OCI-LY3 (cell line): ENCODE measurements at regions not wholly inside any gene's neighbourhood (a gene's known extent, or its start where the extent isn't known, plus 50 kb on each side); places are given as distances from the start of the nearest gene placed in this dataset.
"Not testable (repeated sequence)": the region's sequence is repeated elsewhere in the genome, so short reads cannot be mapped to it uniquely, and the experiment has no call there.

Source experiments
- CTCF ChIP-seq: fragments of 200-600, 300-600 bp; sonication (generic); IDR thresholded peaks from 2 replicates; pipeline ENCODE4 v1.5.1; 2014; ENCODE audit warnings: antibody characterized with exemption, low read length, low read depth
- EZH2phosphoT487 ChIP-seq: fragments of 200-600 bp; shearing (Covaris generic); IDR thresholded peaks from 2 replicates; pipeline ENCODE4 v1.6.1; 2018; ENCODE audit warnings: antibody characterized with exemption, mixed run types, low read depth

DNA sequence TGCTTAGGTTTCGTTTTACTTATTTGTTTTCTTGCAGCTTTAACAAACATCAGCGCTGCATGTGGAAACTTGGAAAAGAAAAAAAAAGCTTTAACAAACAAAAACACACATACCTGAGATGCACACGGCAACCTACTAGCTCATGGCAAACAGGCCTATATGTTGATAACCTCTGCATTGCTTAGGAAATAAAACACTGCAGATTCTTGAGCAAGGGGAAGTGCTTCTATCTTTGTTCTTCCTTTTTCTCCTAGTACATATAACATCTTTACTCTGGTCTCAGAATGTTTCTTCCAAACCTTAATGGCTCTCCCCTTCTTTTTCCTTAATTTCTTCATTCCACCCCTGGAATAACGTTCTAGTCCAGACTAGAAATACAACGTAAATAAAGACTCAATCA lies 142.9 kb upstream of the NBPF9 start:
- not testable (repeated sequence) for TF ChIP-seq CTCF, EZH2phosphoT487
